Activated CD4-positive, alpha-beta memory T cell treated with anti-CD3 and anti-CD28 coated beads, Interleukin-2, amount 10 ng/mL, durations not matched to agents 7 days and 5 days (primary cell): ENCODE measurements at regions not wholly inside any gene's neighbourhood (a gene's known extent, or its start where the extent isn't known, plus 50 kb on each side); places are given as distances from the start of the nearest gene placed in this dataset.
"Not testable (repeated sequence)": the region's sequence is repeated elsewhere in the genome, so short reads cannot be mapped to it uniquely, and the experiment has no call there.

Source experiments
- CTCF ChIA-PET: fragments of 350-600 bp; sonication (Branson Sonifier 250); formaldehyde crosslinking; loops from one replicate; lab custom pipeline; 2021; ENCODE audit warnings: antibody characterized with exemption, inconsistent platforms; lab: Charles Lee
- POLR2A ChIA-PET: fragments of 350-600 bp; sonication (Branson Sonifier 250); formaldehyde crosslinking; loops from one replicate; lab custom pipeline; 2021; ENCODE audit warnings: antibody characterized with exemption; lab: Charles Lee
- DNase-seq: peaks from one replicate; pipeline ENCODE4 v3.0.0-alpha.2; 2020
- H3K27ac Mint-ChIP-seq: one replicate; pipeline ENCODE4 v1.8.0; 2021; ENCODE audit warnings: mild to moderate bottlenecking, mixed read lengths
- H3K27me3 Mint-ChIP-seq: one replicate; pipeline ENCODE4 v1.8.0; 2021; ENCODE audit warnings: mixed read lengths
- H3K36me3 Mint-ChIP-seq: one replicate; pipeline ENCODE4 v1.8.0; 2021; ENCODE audit warnings: low read depth, mixed read lengths
- H3K4me1 Mint-ChIP-seq: one replicate; pipeline ENCODE4 v1.8.0; 2021; ENCODE audit warnings: mixed read lengths
- H3K4me3 Mint-ChIP-seq: one replicate; pipeline ENCODE4 v1.8.0; 2021; ENCODE audit warnings: mild to moderate bottlenecking, mixed read lengths
- H3K9me3 Mint-ChIP-seq: one replicate; pipeline ENCODE4 v1.8.0; 2021; ENCODE audit warnings: mixed read lengths

GRCh38 chr17:34010534-34010933 lies 244.6 kb upstream of the CCL2 start:
- Mint-ChIP-seq H3K36me3 (no peaks in the 10 kb centered on the region), H3K4me1 (no peaks in the 10 kb centered on the region), H3K27me3 (peaks cover 5% of the 10 kb centered on the region), H3K27ac (no peak overlapping the region), H3K4me3 (no peak overlapping the region), H3K9me3 (no peaks in the 10 kb centered on the region)
- DNase-seq = no peak
- ChIA-PET CTCF (no interaction called here), POLR2A (no interaction called here)

- Mint-ChIP-seq H3K4me1 (no peaks in the 10 kb centered on the region), H3K36me3 (no peaks in the 10 kb centered on the region), H3K4me3 (no peak overlapping the region), H3K27ac (no peak overlapping the region), H3K27me3 (no peaks in the 10 kb centered on the region), H3K9me3 (no peaks in the 10 kb centered on the region)
- POLR2A ChIA-PET = no interaction called here
- no peak for DNase-seq
- CTCF ChIA-PET = no interaction called here
Measured at GRCh38 chr17:34011599-34011998, 243.5 kb upstream of the CCL2 start.

- DNase-seq = no peak
- Mint-ChIP-seq H3K4me3 (no peak overlapping the region), H3K9me3 (no peaks in the 10 kb centered on the region), H3K4me1 (no peaks in the 10 kb centered on the region), H3K36me3 (no peaks in the 10 kb centered on the region), H3K27me3 (no peaks in the 10 kb centered on the region), H3K27ac (no peak overlapping the region)
- CTCF ChIA-PET = no interaction called here
- POLR2A ChIA-PET = no interaction called here
Measured at GRCh38 chr17:34012709-34013375, 242.2 kb upstream of the CCL2 start.

- no peak for DNase-seq
- H3K36me3 Mint-ChIP-seq = no peaks in the 10 kb centered on the region
- no peaks in the 10 kb centered on the region for H3K4me1 Mint-ChIP-seq
- H3K27me3 Mint-ChIP-seq = no peaks in the 10 kb centered on the region
- no peak overlapping the region for H3K4me3 Mint-ChIP-seq
- no peak overlapping the region for H3K27ac Mint-ChIP-seq
- POLR2A ChIA-PET = no interaction called here
- no peaks in the 10 kb centered on the region for H3K9me3 Mint-ChIP-seq
- CTCF ChIA-PET = no interaction called here
Measured at GRCh38 chr17:34015253-34015652, 239.8 kb upstream of the CCL2 start.

DNA sequence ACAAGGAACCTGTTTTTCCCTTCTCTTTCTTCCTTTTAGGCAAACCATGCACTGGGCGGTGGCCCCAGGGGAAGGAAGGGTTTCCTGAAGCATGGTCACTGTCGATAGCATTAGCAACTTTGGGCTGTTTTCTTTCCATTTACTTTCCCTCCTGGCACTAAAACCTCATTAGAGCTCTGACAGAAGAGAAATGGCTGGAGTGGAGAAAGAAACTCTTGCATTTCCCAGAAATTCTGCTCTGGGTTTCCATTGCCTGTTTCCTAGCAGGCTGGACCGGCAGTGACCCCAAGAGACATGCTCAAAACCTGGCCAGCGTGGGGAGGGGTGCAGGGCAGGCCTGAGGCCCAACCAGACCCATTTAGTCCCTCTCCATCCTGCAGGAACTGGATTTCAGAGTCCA lies 230.7 kb upstream of the CCL2 start:
- no peak overlapping the region for H3K4me3 Mint-ChIP-seq
- H3K27me3 Mint-ChIP-seq = peaks cover 3% of the 10 kb centered on the region
- H3K9me3 Mint-ChIP-seq = no peaks in the 10 kb centered on the region
- H3K4me1 Mint-ChIP-seq = no peaks in the 10 kb centered on the region
- DNase-seq = no peak
- ChIA-PET CTCF (no interaction called here), POLR2A (no interaction called here)
- H3K27ac Mint-ChIP-seq = no peak overlapping the region
- no peaks in the 10 kb centered on the region for H3K36me3 Mint-ChIP-seq

DNA sequence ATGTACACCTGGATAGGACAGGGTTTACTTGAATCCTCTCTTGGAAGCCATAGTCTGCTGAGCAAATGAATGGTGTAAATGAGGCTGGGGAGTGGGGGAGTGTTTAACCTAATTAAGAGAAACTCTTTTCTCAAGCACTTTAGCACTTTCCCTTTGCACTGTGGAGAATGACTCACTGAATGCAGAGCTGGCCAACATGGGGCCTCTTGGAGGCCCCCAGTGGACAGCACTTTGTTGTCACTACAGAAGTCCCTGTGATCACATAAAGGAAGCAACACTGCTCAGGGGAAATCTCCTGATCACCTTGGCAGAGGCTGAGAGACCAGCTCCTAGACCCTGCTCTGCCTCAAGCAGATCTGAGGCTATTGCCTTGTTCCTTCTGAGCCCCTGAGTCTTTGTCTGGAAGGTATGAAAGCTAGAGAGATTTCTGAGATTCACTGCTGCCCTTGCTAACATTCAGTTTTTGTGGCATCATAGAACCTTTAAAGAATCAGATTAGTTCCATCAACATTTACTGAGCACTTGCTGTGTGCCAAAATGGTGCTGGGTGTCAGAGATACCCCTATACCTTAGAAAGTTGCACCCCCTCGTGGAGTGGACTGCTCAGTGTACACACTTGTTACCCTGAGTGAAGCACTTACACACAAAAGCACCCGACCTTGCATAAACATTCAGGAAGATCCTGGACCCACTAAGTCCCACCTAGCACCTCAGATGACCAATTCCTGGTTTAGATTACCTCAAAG lies 230.1 kb upstream of the CCL2 start:
- H3K4me1 Mint-ChIP-seq = no peaks in the 10 kb centered on the region
- ChIA-PET CTCF (interaction anchor here (0.8 kb wide), 1 partner anchor 146 kb away, joined by 3 read pairs; no protein-coding TSS in a partner anchor), POLR2A (no interaction called here)
- H3K9me3 Mint-ChIP-seq = no peaks in the 10 kb centered on the region
- DNase-seq = no peak
- no peak overlapping the region for H3K4me3 Mint-ChIP-seq
- H3K36me3 Mint-ChIP-seq = no peaks in the 10 kb centered on the region
- H3K27me3 Mint-ChIP-seq = peaks cover 3% of the 10 kb centered on the region
- H3K27ac Mint-ChIP-seq = no peak overlapping the region

DNA sequence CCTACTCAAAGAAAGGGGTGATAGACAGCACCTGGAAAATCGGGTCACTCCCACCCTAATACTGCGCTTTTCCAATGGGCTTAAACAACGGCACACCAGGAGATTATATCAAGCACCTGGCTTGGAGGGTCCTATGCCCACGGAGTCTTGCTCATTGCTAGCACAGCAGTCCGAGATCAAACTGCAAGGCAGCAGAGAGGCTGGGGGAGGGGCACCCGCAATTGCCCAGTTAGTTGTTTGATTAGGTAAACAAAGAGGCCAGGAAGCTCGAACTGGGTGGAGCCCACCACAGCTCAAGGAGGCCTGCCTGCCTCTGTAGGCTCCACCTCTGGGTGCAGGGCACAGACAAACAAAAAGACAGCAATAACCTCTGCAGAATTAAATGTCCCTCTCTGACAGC lies 224.5 kb upstream of the CCL2 start:
- CTCF ChIA-PET, H3K27me3 Mint-ChIP-seq, H3K4me3 Mint-ChIP-seq, POLR2A ChIA-PET, H3K4me1 Mint-ChIP-seq, DNase-seq, H3K27ac Mint-ChIP-seq, H3K36me3 Mint-ChIP-seq: not testable (repeated sequence)
- peaks cover 14% of the 10 kb centered on the region for H3K9me3 Mint-ChIP-seq

DNA sequence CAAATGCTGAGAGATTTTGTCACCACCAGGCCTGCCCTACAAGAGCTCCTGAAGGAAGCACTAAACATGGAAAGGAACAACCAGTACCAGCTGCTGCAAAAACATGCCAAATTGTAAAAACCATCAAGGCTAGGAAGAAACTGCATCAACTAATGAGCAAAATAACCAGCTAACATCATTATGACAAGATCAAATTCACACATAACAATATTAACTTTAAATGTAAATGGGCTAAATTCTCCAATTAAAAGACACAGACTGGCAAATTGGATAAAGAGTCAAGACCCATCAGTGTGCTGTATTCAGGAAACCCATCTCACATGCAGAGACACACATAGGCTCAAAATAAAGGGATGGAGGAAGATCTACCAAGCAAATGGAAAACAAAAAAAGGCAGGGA lies 222.8 kb upstream of the CCL2 start:
- H3K27me3 Mint-ChIP-seq, DNase-seq, H3K4me1 Mint-ChIP-seq, H3K27ac Mint-ChIP-seq, POLR2A ChIA-PET, CTCF ChIA-PET, H3K4me3 Mint-ChIP-seq, H3K36me3 Mint-ChIP-seq: not testable (repeated sequence)
- H3K9me3 Mint-ChIP-seq = peaks cover 14% of the 10 kb centered on the region

DNA sequence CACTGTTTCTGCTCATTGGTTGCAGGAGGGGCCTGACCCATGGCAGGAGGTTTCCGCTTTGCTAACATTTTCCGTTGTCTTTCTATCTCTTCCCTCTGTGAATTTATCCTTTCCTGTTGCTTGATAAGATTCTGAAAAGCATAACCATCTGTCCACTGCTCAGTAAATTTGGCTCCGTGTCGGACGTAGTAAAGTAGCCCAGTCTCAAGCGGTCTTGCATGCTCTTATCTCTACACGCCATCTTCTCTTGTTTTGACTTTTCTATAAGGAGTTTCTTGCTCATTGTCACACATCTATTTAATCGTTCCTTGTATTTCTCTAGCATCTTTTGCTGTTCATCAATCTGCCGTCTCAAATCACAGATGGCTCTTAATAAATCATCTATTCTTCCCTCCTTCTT lies 216.3 kb upstream of the CCL2 start:
- H3K27me3 Mint-ChIP-seq, H3K9me3 Mint-ChIP-seq, POLR2A ChIA-PET: not testable (repeated sequence)

GRCh38 chr17:34039213-34039612 lies 215.9 kb upstream of the CCL2 start:
- CTCF ChIA-PET, H3K27ac Mint-ChIP-seq, POLR2A ChIA-PET, H3K36me3 Mint-ChIP-seq, H3K4me1 Mint-ChIP-seq, DNase-seq, H3K4me3 Mint-ChIP-seq, H3K9me3 Mint-ChIP-seq, H3K27me3 Mint-ChIP-seq: not testable (repeated sequence)

More for the DNA sequence above, 216.3 kb upstream of the CCL2 start:
- H3K4me1 Mint-ChIP-seq, CTCF ChIA-PET, H3K36me3 Mint-ChIP-seq, H3K27ac Mint-ChIP-seq, DNase-seq, H3K4me3 Mint-ChIP-seq: not testable (repeated sequence)

DNA sequence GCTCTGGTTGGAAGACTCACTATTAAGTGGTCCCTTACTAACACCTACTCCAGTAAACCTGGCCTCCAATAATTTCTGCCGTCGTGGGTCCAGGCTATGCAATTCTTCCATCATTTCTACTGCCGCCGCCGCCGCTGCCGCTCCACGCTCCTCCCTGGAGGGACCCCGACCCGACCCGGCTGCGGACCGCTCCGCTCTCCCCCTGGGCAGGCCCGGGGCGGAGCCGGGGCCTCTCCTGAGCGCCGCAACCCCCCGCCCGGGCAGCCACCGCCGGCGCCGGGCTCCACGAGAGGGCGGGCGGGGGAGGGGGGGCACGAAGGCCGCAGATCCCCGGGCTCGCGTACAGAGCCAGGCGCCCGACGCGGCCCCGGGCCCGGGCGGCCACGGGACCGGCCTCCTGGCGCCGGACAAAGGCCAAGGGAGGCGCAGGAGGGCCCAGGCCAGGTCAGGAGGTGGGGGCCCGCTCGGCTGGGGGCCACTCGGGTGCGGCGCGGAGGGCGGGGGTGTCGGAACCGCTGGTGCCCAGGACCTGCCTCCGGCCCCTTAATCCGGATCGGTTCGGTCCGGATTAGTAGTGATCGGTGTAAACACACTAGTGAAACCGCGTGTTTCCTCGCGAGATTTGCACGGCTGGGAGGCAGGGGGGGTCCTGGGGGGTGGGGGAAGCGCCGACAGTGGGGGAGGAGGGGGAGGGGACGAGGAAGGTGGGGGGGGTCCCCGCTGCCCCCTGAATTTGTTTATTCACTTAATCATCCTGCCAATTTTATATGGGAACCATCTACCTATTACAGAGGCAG lies 215.1 kb upstream of the CCL2 start:
- H3K9me3 Mint-ChIP-seq, CTCF ChIA-PET, H3K36me3 Mint-ChIP-seq, H3K4me3 Mint-ChIP-seq, H3K27ac Mint-ChIP-seq, H3K27me3 Mint-ChIP-seq, POLR2A ChIA-PET, H3K4me1 Mint-ChIP-seq: not testable (repeated sequence)
- peak; percentile 31 for DNase-seq

- CTCF ChIA-PET = no interaction called here
- POLR2A ChIA-PET = no interaction called here
- no peak overlapping the region for H3K4me3 Mint-ChIP-seq
- H3K27me3 Mint-ChIP-seq = peaks cover 5% of the 10 kb centered on the region
- no peaks in the 10 kb centered on the region for H3K4me1 Mint-ChIP-seq
- no peaks in the 10 kb centered on the region for H3K9me3 Mint-ChIP-seq
- no peak overlapping the region for H3K27ac Mint-ChIP-seq
- DNase-seq = no peak
- H3K36me3 Mint-ChIP-seq = no peaks in the 10 kb centered on the region
Measured at GRCh38 chr17:34045990-34046389, 209.1 kb upstream of the CCL2 start.

DNA sequence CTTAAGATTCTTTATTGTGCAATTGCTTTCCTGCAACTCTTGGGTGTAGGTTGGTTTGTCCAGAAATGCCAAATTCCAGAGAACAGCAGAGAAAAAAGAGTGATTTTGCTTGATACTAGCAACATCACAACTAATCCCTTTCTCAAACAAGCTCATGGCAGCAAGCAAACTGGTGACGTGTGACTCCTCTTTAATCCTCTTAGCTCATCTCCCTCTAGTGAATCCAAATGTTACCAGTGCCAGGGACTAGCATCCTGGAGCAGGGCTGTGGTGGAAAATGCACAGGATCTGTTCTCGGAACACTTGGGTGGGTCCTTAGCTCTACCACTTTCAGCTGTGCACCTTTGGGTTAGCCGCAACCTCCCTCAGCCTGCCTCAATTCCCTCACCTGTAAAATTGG lies 204.0 kb upstream of the CCL2 start:
- CTCF ChIA-PET = no interaction called here
- Mint-ChIP-seq H3K9me3 (no peaks in the 10 kb centered on the region), H3K36me3 (no peaks in the 10 kb centered on the region), H3K4me3 (no peak overlapping the region), H3K27me3 (peaks cover 5% of the 10 kb centered on the region), H3K4me1 (no peaks in the 10 kb centered on the region), H3K27ac (no peak overlapping the region)
- POLR2A ChIA-PET = no interaction called here
- no peak for DNase-seq
